HEK293 (cell line): ENCODE measurements at regions not wholly inside any gene's neighbourhood (a gene's known extent, or its start where the extent isn't known, plus 50 kb on each side); places are given as distances from the start of the nearest gene placed in this dataset.

Source experiments
- CTCF ChIA-PET: fragments of 350-600 bp; formaldehyde crosslinking; extraction: SDS; loops from one replicate; lab custom pipeline; 2021; ENCODE audit warnings: antibody characterized with exemption; lab: Yijun Ruan, JAX
- POLR2A ChIA-PET: fragments of 300-600 bp; formaldehyde crosslinking; extraction: SDS; loops from one replicate; lab custom pipeline; 2020; ENCODE audit warnings: antibody characterized with exemption, inconsistent platforms; lab: Yijun Ruan, JAX
- H3K27ac ChIP-seq: fragments of 200-500 bp; sonication (Bioruptor generic); 2 replicates; pipeline ENCODE4 v1.5.1; 2014; ENCODE audit warnings: low read depth, low read length, control low read depth, inconsistent platforms; ENCODE audit errors: extremely low read depth
- H3K36me3 ChIP-seq, 2 experiments: fragments of 200-500 bp in 1 of 2; sonication (Bioruptor generic) in 1 of 2; 1 replicate in 1 of 2; 2 replicates in 1 of 2; pipeline ENCODE4 v1.5.1; 2014 to 2017; ENCODE audit warnings: inconsistent platforms in 2 of 2, low read length in 2 of 2; ENCODE audit not compliant: control insufficient read depth in 2 of 2, insufficient read depth in 1 of 2
- H3K4me1 ChIP-seq: fragments of 200-500 bp; sonication (Bioruptor generic); 2 replicates; pipeline ENCODE4 v1.5.1; 2014; ENCODE audit warnings: mild to moderate bottlenecking, low read length, inconsistent platforms; ENCODE audit not compliant: control insufficient read depth, insufficient read depth
- H3K4me3 ChIP-seq: 2 replicates; pipeline ENCODE4 v1.5.1; 2011; ENCODE audit warnings: low read depth, mild to moderate bottlenecking, control low read depth, low read length, moderate library complexity
- H3K9me3 ChIP-seq: fragments of 200-500 bp; sonication (Bioruptor generic); 2 replicates; pipeline ENCODE4 v1.5.1; 2014; ENCODE audit warnings: low read depth, low read length, inconsistent platforms; ENCODE audit not compliant: control insufficient read depth, insufficient read depth
- KLF8 ChIP-seq: fragments of 450-650 bp; formaldehyde crosslinking; IDR thresholded peaks from 2 replicates; pipeline ENCODE4 v1.5.1; 2016; ENCODE audit warnings: missing biosample characterization, missing genetic modification characterization
- MYNN ChIP-seq: fragments of 450-650 bp; formaldehyde crosslinking; IDR thresholded peaks from 2 replicates; pipeline ENCODE4 v1.5.1; 2016; ENCODE audit warnings: missing biosample characterization, missing genetic modification characterization, borderline replicate concordance
- SCRT1 ChIP-seq: fragments of 450-650 bp; formaldehyde crosslinking; IDR thresholded peaks from 2 replicates; pipeline ENCODE4 v1.5.1; 2016; ENCODE audit warnings: missing biosample characterization, missing genetic modification characterization, borderline replicate concordance
- ZNF501 ChIP-seq: fragments of 450-650 bp; formaldehyde crosslinking; IDR thresholded peaks from 2 replicates; pipeline ENCODE4 v1.5.1; 2016; ENCODE audit warnings: missing biosample characterization, missing genetic modification characterization
- ZNF623 ChIP-seq: fragments of 450-650 bp; formaldehyde crosslinking; IDR thresholded peaks from 2 replicates; pipeline ENCODE4 v1.5.1; 2016; ENCODE audit warnings: missing biosample characterization, missing genetic modification characterization
- ZNF624 ChIP-seq: fragments of 450-650 bp; formaldehyde crosslinking; IDR thresholded peaks from 2 replicates; pipeline ENCODE4 v1.5.1; 2017; ENCODE audit warnings: missing biosample characterization, missing genetic modification characterization
- ZNF707 ChIP-seq: fragments of 450-650 bp; formaldehyde crosslinking; IDR thresholded peaks from 2 replicates; pipeline ENCODE4 v1.5.1; 2016; ENCODE audit warnings: missing biosample characterization, missing genetic modification characterization
- ZNF747 ChIP-seq: fragments of 450-650 bp; formaldehyde crosslinking; IDR thresholded peaks from 2 replicates; pipeline ENCODE4 v1.5.1; 2016; ENCODE audit warnings: missing biosample characterization, missing genetic modification characterization
- TF ChIP-seq, protein P1 (sequence below): fragments of 450-650 bp; formaldehyde crosslinking; IDR thresholded peaks from 2 replicates; pipeline ENCODE4 v1.5.1; 2016; ENCODE audit warnings: missing biosample characterization, missing genetic modification characterization
- TF ChIP-seq, protein P2 (sequence below): fragments of 450-650 bp; formaldehyde crosslinking; conservative IDR thresholded peaks from 2 replicates; pipeline ENCODE4 v1.5.1; 2016; ENCODE audit warnings: low read depth, missing biosample characterization, missing genetic modification characterization
- TF ChIP-seq, protein P3 (sequence below): fragments of 450-650 bp; formaldehyde crosslinking; optimal IDR thresholded peaks from 2 replicates; pipeline ENCODE3; 2016; ENCODE audit warnings: missing biosample characterization, mild to moderate bottlenecking, missing genetic modification characterization
- TF ChIP-seq, protein P4 (sequence below): fragments of 450-650 bp; formaldehyde crosslinking; IDR thresholded peaks from 2 replicates; pipeline ENCODE4 v1.5.1; 2016; ENCODE audit warnings: missing biosample characterization, missing genetic modification characterization
- TF ChIP-seq, protein P5 (sequence below): fragments of 450-650 bp; formaldehyde crosslinking; IDR thresholded peaks from 2 replicates; pipeline ENCODE4 v1.5.1; 2016; ENCODE audit warnings: missing biosample characterization, missing genetic modification characterization
- TF ChIP-seq, protein P6 (sequence below): sonication (generic); formaldehyde crosslinking; IDR thresholded peaks from 2 replicates; pipeline ENCODE4 v1.8.1; 2022; ENCODE audit warnings: mild to moderate bottlenecking, moderate library complexity, missing genetic modification reagents

DNA sequence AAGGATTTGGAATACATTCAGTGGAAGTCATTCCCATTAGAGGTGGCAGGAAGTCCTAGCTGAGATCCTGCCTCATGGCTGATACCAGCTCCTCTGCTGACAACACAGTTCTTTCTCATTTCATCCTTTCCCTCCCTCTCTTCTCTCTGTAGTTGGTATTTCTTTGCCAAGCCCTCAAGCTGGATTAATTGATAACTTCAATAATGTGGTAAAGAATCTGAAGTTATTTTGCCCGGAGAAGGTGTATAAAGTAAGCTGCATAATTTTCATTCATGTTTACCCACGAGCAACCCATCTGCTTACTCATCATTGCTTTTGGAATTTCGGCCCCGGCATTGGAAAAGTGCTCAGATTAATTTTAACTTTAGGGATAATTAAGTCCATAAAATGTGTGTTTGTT lies 85.2 kb upstream of the PLPP4 start:
- H3K4me1 ChIP-seq = no peaks in the 10 kb centered on the region
- H3K4me3 ChIP-seq = no peak overlapping the region
- POLR2A ChIA-PET = no interaction called here
- CTCF ChIA-PET = interaction anchor here (0.6 kb wide), 2 partner anchors 14 to 152 kb away, joined by 3 to 4 read pairs; no protein-coding TSS in a partner anchor
- no peak overlapping the region for H3K27ac ChIP-seq
- no peaks in the 10 kb centered on the region for H3K36me3 ChIP-seq
- no peaks in the 10 kb centered on the region for H3K9me3 ChIP-seq
- TF ChIP-seq ZNF501 (tag by site-specific recombination) (no peak), KLF8 (tag by site-specific recombination) (no peak), SCRT1 (tag by site-specific recombination) (no peak)
- TF ChIP-seq, protein P1, sequence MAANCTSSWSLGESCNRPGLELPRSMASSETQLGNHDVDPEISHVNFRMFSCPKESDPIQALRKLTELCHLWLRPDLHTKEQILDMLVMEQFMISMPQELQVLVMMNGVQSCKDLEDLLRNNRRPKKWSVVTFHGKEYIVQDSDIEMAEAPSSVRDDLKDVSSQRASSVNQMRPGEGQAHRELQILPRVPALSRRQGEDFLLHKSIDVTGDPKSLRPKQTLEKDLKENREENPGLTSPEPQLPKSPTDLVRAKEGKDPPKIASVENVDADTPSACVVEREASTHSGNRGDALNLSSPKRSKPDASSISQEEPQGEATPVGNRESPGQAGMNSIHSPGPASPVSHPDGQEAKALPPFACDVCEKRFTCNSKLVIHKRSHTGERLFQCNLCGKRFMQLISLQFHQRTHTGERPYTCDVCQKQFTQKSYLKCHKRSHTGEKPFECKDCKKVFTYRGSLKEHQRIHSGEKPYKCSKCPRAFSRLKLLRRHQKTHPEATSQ (tag by site-specific recombination) = no peak

DNA sequence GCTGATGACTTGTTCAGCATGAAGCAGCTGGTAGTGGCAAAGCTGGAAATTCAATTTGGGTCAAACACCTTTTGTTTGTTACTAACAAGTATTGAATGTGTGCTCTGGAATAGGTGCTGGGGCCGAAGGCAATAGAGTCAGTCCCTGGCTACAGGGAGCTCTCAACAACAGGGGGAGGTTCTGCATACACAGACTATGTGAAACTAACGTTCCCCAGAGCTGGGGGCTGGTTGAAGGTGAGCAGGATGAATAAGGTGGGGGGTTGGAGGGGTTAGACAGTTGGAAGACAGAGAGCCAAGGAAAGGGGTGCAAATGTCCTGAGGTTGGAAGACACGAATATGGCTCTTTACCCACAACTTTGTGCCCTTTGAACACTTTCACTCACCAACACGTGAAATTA lies 84.1 kb upstream of the PLPP4 start:
- TF ChIP-seq ZNF747 (tag by site-specific recombination) (no peak), ZNF623 (tag by site-specific recombination) (peak; percentile 27; the same call in 1 of the 2 replicates)
- TF ChIP-seq, protein P2, sequence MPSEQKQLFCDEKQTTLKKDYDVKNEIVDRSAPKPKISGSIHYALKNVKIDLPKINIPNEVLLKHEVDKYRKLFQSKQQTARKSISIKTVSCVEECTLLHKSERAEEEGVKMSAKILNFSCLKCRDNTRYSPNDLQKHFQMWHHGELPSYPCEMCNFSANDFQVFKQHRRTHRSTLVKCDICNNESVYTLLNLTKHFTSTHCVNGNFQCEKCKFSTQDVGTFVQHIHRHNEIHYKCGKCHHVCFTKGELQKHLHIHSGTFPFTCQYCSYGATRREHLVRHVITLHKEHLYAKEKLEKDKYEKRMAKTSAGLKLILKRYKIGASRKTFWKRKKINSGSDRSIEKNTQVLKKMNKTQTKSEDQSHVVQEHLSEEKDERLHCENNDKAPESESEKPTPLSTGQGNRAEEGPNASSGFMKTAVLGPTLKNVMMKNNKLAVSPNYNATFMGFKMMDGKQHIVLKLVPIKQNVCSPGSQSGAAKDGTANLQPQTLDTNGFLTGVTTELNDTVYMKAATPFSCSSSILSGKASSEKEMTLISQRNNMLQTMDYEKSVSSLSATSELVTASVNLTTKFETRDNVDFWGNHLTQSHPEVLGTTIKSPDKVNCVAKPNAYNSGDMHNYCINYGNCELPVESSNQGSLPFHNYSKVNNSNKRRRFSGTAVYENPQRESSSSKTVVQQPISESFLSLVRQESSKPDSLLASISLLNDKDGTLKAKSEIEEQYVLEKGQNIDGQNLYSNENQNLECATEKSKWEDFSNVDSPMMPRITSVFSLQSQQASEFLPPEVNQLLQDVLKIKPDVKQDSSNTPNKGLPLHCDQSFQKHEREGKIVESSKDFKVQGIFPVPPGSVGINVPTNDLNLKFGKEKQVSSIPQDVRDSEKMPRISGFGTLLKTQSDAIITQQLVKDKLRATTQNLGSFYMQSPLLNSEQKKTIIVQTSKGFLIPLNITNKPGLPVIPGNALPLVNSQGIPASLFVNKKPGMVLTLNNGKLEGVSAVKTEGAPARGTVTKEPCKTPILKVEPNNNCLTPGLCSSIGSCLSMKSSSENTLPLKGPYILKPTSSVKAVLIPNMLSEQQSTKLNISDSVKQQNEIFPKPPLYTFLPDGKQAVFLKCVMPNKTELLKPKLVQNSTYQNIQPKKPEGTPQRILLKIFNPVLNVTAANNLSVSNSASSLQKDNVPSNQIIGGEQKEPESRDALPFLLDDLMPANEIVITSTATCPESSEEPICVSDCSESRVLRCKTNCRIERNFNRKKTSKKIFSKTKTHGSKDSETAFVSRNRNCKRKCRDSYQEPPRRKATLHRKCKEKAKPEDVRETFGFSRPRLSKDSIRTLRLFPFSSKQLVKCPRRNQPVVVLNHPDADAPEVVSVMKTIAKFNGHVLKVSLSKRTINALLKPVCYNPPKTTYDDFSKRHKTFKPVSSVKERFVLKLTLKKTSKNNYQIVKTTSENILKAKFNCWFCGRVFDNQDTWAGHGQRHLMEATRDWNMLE = no peak
- Histone ChIP-seq H3K4me3 (no peak overlapping the region), H3K36me3 (no peaks in the 10 kb centered on the region), H3K27ac (no peak overlapping the region), H3K4me1 (no peaks in the 10 kb centered on the region), H3K9me3 (no peaks in the 10 kb centered on the region)
- POLR2A ChIA-PET = interaction anchor here (0.7 kb wide), 1 partner anchor 278 kb away, joined by 3 read pairs; no protein-coding TSS in a partner anchor
- CTCF ChIA-PET = no interaction called here

DNA sequence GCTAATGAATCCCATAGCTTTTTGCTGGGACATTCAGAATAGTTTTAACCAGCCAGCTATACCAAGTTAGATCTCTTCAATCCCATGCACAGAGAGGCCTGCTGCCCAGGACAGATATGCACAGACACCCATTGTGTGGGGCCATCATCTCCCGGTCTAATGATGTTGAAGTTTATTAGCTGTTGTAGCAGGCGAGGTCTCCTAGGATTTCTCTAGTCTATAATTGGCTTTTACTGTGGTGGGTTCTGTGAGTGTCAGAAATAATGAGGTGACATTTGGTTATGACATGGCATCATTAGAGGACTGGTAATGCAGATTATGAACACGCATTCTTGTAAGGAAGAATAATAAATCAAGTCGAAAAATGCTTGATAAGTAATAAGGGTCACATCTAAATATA lies 81.4 kb upstream of the PLPP4 start:
- CTCF ChIA-PET = interaction anchor here (0.6 kb wide), 1 partner anchor 25 kb away, joined by 3 read pairs; no protein-coding TSS in a partner anchor
- no peaks in the 10 kb centered on the region for H3K36me3 ChIP-seq
- H3K4me3 ChIP-seq = no peak overlapping the region
- no peaks in the 10 kb centered on the region for H3K9me3 ChIP-seq
- H3K4me1 ChIP-seq = no peaks in the 10 kb centered on the region
- POLR2A ChIA-PET = no interaction called here
- no peak overlapping the region for H3K27ac ChIP-seq
- TF ChIP-seq, protein P3, sequence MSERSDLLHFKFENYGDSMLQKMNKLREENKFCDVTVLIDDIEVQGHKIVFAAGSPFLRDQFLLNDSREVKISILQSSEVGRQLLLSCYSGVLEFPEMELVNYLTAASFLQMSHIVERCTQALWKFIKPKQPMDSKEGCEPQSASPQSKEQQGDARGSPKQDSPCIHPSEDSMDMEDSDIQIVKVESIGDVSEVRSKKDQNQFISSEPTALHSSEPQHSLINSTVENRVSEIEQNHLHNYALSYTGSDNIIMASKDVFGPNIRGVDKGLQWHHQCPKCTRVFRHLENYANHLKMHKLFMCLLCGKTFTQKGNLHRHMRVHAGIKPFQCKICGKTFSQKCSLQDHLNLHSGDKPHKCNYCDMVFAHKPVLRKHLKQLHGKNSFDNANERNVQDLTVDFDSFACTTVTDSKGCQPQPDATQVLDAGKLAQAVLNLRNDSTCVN (tag by site-specific recombination) = no peak
- TF ChIP-seq MYNN (tag by site-specific recombination) (no peak), ZNF624 (tag by site-specific recombination) (no peak), ZNF707 (tag by site-specific recombination) (no peak)
- TF ChIP-seq, protein P4, sequence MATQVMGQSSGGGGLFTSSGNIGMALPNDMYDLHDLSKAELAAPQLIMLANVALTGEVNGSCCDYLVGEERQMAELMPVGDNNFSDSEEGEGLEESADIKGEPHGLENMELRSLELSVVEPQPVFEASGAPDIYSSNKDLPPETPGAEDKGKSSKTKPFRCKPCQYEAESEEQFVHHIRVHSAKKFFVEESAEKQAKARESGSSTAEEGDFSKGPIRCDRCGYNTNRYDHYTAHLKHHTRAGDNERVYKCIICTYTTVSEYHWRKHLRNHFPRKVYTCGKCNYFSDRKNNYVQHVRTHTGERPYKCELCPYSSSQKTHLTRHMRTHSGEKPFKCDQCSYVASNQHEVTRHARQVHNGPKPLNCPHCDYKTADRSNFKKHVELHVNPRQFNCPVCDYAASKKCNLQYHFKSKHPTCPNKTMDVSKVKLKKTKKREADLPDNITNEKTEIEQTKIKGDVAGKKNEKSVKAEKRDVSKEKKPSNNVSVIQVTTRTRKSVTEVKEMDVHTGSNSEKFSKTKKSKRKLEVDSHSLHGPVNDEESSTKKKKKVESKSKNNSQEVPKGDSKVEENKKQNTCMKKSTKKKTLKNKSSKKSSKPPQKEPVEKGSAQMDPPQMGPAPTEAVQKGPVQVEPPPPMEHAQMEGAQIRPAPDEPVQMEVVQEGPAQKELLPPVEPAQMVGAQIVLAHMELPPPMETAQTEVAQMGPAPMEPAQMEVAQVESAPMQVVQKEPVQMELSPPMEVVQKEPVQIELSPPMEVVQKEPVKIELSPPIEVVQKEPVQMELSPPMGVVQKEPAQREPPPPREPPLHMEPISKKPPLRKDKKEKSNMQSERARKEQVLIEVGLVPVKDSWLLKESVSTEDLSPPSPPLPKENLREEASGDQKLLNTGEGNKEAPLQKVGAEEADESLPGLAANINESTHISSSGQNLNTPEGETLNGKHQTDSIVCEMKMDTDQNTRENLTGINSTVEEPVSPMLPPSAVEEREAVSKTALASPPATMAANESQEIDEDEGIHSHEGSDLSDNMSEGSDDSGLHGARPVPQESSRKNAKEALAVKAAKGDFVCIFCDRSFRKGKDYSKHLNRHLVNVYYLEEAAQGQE (tag by site-specific recombination) = no peak
- TF ChIP-seq, protein P5, sequence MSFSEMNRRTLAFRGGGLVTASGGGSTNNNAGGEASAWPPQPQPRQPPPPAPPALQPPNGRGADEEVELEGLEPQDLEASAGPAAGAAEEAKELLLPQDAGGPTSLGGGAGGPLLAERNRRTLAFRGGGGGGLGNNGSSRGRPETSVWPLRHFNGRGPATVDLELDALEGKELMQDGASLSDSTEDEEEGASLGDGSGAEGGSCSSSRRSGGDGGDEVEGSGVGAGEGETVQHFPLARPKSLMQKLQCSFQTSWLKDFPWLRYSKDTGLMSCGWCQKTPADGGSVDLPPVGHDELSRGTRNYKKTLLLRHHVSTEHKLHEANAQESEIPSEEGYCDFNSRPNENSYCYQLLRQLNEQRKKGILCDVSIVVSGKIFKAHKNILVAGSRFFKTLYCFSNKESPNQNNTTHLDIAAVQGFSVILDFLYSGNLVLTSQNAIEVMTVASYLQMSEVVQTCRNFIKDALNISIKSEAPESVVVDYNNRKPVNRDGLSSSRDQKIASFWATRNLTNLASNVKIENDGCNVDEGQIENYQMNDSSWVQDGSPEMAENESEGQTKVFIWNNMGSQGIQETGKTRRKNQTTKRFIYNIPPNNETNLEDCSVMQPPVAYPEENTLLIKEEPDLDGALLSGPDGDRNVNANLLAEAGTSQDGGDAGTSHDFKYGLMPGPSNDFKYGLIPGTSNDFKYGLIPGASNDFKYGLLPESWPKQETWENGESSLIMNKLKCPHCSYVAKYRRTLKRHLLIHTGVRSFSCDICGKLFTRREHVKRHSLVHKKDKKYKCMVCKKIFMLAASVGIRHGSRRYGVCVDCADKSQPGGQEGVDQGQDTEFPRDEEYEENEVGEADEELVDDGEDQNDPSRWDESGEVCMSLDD = no peak
- TF ChIP-seq, protein P6, sequence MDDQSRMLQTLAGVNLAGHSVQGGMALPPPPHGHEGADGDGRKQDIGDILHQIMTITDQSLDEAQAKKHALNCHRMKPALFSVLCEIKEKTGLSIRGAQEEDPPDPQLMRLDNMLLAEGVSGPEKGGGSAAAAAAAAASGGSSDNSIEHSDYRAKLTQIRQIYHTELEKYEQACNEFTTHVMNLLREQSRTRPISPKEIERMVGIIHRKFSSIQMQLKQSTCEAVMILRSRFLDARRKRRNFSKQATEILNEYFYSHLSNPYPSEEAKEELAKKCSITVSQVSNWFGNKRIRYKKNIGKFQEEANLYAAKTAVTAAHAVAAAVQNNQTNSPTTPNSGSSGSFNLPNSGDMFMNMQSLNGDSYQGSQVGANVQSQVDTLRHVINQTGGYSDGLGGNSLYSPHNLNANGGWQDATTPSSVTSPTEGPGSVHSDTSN (CRISPR knock-in tag) = no peak
